Small intestine (tissue), 7 donors: ENCODE measurements at regions not wholly inside any gene's neighbourhood (a gene's known extent, or its start where the extent isn't known, plus 50 kb on each side); places are given as distances from the start of the nearest gene placed in this dataset.

Experiments
- DNase-seq, 2 donors: peaks; one replicate each; pipeline versions ENCODE4 v3.0.0 to v3.0.0-alpha.2; 2013
- FAIRE-seq: peaks from 2 replicates; lab custom pipeline; 2012; peaks lifted over from hg19 to GRCh38; lab: Jason Lieb, UNC
- H3K27ac ChIP-seq, 3 donors: one replicate each; pipeline ENCODE4 v1.5.1; 2013; ENCODE audit warnings: low read length in 2 of 3, mild to moderate bottlenecking in 2 of 3, control low read depth in 1 of 3, inconsistent platforms in 1 of 3, low read depth in 1 of 3, moderate library complexity in 1 of 3
- H3K27me3 ChIP-seq, 3 donors: one replicate each; pipeline ENCODE4 v1.6.1; 2013; ENCODE audit warnings: low read length in 3 of 3, inconsistent platforms in 1 of 3; ENCODE audit not compliant: control insufficient read depth in 3 of 3, insufficient read depth in 3 of 3
- H3K36me3 ChIP-seq, 3 donors: one replicate each; pipeline ENCODE4 v1.6.1; 2013; ENCODE audit warnings: low read length in 3 of 3, inconsistent platforms in 1 of 3, low read depth in 1 of 3, mild to moderate bottlenecking in 1 of 3, moderate library complexity in 1 of 3; ENCODE audit not compliant: control insufficient read depth in 3 of 3, insufficient read depth in 2 of 3
- H3K4me1 ChIP-seq, 3 donors: one replicate each; pipeline ENCODE4 v1.6.1; 2013; ENCODE audit warnings: low read length in 2 of 3, inconsistent platforms in 1 of 3, low read depth in 1 of 3, mild to moderate bottlenecking in 1 of 3, moderate library complexity in 1 of 3; ENCODE audit not compliant: control insufficient read depth in 3 of 3, insufficient read depth in 2 of 3
- H3K4me3 ChIP-seq, 3 donors: one replicate each; pipeline ENCODE4 v1.5.1; 2013; ENCODE audit warnings: low read length in 3 of 3, control low read depth in 1 of 3, inconsistent platforms in 1 of 3, low read depth in 1 of 3, mild to moderate bottlenecking in 1 of 3, moderate library complexity in 1 of 3
- H3K9me3 ChIP-seq, 2 donors: one replicate each; pipeline ENCODE4 v1.6.1; 2013; ENCODE audit warnings: low read depth in 1 of 2, low read length in 1 of 2; ENCODE audit not compliant: control insufficient read depth in 2 of 2, insufficient read depth in 1 of 2
- WGBS, 3 donors: extraction: QIAGEN DNeasy Blood & Tissue Kit; methylation state at CpG; one replicate each; pipeline ENCODE4 v1.1.7; 2013; 5-methylcytosine and 5-hydroxymethylcytosine counted together
- donor health status: healthy with polysubstance abuse.
- donor health status: control.
- donor health status: control.
- donor health status: Bipolar disorder and iron deficiency.
- donor health status: healthy.

DNA sequence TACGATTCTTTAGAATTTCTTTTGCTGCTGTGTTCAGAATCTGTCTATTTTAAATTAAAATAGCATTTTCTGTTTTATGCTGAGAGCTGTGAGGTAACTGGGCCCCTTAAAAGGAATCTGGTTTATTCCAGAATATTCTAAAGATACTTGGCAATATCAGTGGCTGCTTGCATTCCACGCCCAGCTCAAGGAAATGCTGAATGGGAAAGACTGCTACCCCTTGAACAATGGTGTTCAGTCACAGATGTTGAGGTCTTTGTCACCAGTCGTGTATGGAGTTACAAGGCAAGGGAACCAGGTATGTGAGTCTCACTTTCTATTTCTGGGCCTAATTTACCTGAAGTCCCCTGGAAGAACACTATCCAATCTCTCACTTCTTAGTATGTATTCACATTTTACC, 377.9 kb upstream of the CDH7 start:
- FAIRE-seq (no peak), DNase-seq (no peak)
- H3K9me3 ChIP-seq, result no peaks in the 10 kb centered on the region
- no peaks in the 10 kb centered on the region for H3K27me3 ChIP-seq
- WGBS, 3 donors, result 67 to 79% (median 70%) methylated on average over 3 of the region's 3 CpGs
- no peak overlapping the region for H3K4me3 ChIP-seq
- H3K4me1 ChIP-seq, result no peaks in the 10 kb centered on the region
- H3K27ac ChIP-seq, result no peak overlapping the region
- H3K36me3 ChIP-seq, result no peaks in the 10 kb centered on the region

DNA sequence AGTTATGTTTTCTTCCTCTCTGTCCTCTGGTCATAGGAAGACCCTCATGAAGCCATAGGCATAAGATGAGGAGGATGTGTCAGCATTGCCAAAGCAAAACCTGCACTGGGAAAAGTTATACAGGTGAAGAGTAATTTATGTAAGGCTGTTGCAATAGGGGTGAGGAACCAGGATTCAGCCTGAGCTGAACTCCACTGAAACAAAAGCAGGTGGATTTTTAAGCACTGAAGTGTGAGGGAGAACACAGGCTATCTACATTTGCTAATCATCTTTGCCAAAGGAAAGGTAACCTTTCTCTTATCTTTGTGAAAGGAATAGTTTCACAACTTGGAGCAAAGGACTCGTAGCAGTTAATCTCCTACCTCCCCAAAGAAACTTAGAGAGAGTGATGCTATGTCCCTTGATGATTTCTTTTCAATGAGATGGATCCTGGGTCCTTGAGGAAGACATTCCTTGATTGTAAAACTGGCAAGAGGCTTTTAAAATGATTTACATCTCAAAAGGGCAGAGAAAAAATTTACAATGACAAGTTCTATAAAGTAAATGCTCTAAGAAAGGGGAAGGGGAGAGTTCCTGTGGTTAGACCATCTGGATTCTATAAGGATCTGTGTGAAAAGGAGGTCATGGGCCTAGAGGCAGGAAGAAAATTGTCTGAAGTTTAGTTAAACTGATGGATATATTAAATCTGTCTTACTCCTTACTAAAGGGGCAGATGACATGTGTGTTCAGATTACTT, 385.4 kb upstream of the CDH7 start:
- WGBS, 3 donors, result 4 to 12% (median 10%) methylated on average over 1 of the region's 1 CpG
- no peaks in the 10 kb centered on the region for H3K9me3 ChIP-seq
- H3K4me1 ChIP-seq, result no peaks in the 10 kb centered on the region
- no peaks in the 10 kb centered on the region for H3K36me3 ChIP-seq
- no peaks in the 10 kb centered on the region for H3K27me3 ChIP-seq
- FAIRE-seq (no peak), DNase-seq (no peak)
- H3K4me3 ChIP-seq, result no peak overlapping the region
- H3K27ac ChIP-seq, result no peak overlapping the region

DNA sequence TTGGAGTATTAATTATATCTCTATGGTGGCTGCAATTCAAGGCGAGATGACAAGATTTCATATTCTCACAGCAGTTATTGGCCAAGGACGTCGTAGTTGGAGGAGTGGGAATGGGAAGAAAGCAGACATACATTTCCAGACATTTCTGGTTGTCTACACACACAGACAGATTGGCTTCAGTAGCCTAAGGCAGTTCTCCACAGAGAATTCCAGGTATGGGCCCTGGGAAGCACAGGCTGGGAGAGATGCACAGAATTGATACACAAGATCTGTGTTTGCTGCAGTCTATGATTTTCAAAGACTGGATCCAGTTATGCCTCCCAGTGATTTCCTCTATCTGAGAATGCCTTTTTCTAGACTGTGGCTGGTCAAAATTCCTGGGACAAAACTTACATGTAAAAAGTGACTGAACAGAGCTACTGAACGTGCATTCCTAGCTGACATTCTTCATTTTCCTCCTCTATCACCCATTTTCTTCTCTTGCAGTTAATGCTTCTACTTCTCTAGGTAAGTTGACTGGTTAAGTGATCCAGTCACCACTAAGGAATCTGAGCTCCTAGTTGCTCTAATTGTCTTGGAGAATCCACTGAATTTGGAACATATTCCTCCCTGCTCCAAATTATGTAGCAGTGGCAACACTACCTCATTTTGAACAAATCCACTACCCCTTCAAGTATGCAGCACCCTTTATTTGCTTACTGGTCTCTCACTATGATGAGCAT, 386.7 kb upstream of the CDH7 start:
- FAIRE-seq, result no peak
- WGBS, 3 donors, result 44 to 76% (median 69%) methylated on average over 4 of the region's 4 CpGs
- H3K36me3 ChIP-seq, result no peaks in the 10 kb centered on the region

DNA sequence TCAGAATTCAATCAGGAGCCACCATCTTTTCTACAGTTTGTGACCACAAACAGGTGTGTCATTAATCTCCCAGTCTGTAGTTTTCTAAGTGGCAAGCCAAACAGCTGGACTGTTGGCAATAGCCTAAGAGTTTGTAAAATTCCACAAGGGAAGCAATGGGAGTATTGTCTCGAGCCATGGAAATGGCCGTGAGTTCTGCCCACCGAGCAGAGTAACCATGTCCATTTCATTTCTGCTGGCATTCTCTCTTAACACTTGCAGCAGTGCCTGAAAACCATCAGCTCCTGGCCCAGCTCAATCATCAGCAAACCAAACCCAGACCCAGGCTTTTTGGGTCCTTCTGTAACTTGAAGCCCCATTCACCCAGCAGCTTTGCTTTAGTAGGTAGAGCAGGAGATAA, 387.8 kb upstream of the CDH7 start:
- FAIRE-seq (no peak), DNase-seq (no peak)
- Histone ChIP-seq H3K4me1 (no peaks in the 10 kb centered on the region), H3K9me3 (no peaks in the 10 kb centered on the region), H3K4me3 (no peak overlapping the region), H3K27ac (no peak overlapping the region), H3K36me3 (no peaks in the 10 kb centered on the region), H3K27me3 (no peaks in the 10 kb centered on the region)
- 91 to 93% (median 91%) methylated on average over 3 of the region's 3 CpGs for WGBS, 3 donors

More for the DNA sequence above, 386.7 kb upstream of the CDH7 start:
- H3K4me3 ChIP-seq, result no peak overlapping the region
- no peak overlapping the region for H3K27ac ChIP-seq
- no peaks in the 10 kb centered on the region for H3K4me1 ChIP-seq
- no peak for DNase-seq
- no peaks in the 10 kb centered on the region for H3K9me3 ChIP-seq
- H3K27me3 ChIP-seq, result no peaks in the 10 kb centered on the region

DNA sequence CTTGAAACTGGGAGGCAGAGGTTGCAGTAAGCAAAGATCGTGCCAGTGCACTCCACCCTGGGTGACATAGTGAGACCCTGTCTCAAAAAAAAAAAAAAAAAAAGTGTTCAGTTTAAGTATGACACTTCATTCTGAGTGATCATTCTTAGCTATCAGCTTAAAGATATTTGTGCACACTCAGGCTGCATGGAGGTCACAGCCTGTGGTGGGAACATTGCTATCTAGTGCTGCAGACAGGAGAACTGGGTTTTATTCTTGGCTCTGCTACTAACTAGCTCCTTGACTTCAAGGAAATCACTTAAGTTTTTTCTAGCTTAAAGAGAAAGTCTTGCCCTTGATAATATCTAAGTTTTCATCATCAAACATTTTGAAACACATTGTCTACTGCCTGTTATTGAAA, 391.3 kb upstream of the CDH7 start:
- no peak for DNase-seq
- no peaks in the 10 kb centered on the region for H3K36me3 ChIP-seq
- WGBS, 3 donors, result 80 to 94% (median 90%) methylated on average over 1 of the region's 1 CpG
- H3K27ac ChIP-seq, result no peak overlapping the region
- H3K4me1 ChIP-seq, result no peaks in the 10 kb centered on the region
- no peaks in the 10 kb centered on the region for H3K9me3 ChIP-seq
- no peaks in the 10 kb centered on the region for H3K27me3 ChIP-seq
- no peak overlapping the region for H3K4me3 ChIP-seq
- FAIRE-seq, result no peak

DNA sequence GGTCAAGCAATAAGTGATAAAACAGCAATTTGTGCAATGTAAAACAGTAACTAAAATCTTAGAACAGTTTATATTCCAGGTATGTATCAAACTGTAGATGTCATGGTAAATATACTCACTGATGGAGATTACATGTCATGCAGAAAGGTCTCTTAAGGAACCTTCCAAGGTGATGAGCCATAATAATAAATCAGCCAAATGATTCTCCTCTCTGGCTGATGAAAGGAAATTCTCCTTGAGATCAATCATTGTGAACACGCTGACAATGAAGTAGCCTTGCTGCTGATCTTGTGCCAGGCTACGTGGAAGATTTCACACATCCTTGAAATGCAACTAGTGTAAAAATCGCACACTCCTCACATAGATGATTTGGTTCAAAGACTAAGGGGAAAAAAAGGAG, 392.5 kb upstream of the CDH7 start:
- FAIRE-seq (no peak), DNase-seq (no peak)
- H3K4me3 ChIP-seq, result no peak overlapping the region
- H3K27me3 ChIP-seq, result no peaks in the 10 kb centered on the region
- 76 to 81% (median 76%) methylated on average over 3 of the region's 3 CpGs for WGBS, 3 donors
- no peaks in the 10 kb centered on the region for H3K36me3 ChIP-seq
- no peaks in the 10 kb centered on the region for H3K4me1 ChIP-seq
- H3K27ac ChIP-seq, result no peak overlapping the region
- H3K9me3 ChIP-seq, result no peaks in the 10 kb centered on the region

DNA sequence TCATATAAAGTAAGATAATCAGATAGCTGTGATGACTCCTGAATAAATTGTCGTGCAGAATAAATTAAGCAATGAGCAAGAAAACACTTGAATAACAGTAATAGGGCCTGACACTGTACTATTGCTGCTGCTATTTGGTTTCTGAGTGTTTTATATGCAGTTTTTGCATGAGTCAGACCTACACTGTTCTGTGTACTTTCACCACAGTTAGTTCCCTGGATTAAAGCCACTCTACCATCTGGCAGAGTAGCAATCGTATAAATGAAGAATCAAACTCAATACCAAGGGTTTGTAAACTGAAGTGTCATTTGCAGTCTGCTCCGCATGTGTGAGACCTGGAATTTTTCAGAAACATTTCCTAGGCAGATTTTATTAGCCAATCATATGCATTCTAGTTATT, 398.6 kb upstream of the CDH7 start:
- WGBS, 3 donors, result 66 to 70% (median 69%) methylated on average over 3 of the region's 3 CpGs
- H3K4me3 ChIP-seq, result no peak overlapping the region
- no peaks in the 10 kb centered on the region for H3K4me1 ChIP-seq
- no peaks in the 10 kb centered on the region for H3K9me3 ChIP-seq
- H3K36me3 ChIP-seq, result no peaks in the 10 kb centered on the region
- DNase-seq, result no peak
- no peaks in the 10 kb centered on the region for H3K27me3 ChIP-seq
- no peak overlapping the region for H3K27ac ChIP-seq
- FAIRE-seq, result no peak

DNA sequence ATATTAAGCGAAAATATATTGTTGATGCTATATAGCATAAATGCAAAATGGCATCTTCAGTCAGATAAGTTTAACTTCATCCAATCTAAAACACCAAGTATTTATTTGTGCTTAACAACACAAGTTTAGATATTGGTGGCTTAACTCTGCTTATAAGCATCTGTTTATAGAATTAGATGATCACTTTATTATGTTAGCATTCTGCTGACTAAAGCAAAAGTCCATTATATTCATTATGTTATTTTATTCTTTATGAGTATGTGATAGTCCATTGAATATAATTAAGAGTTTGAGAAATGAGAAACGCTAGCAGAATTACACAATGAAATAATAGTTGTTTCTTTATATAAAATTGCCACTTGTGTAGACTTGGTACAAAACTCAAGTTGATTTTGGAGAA, 401.2 kb upstream of the CDH7 start:
- Histone ChIP-seq H3K36me3 (no peaks in the 10 kb centered on the region), H3K4me3 (no peak overlapping the region), H3K4me1 (no peaks in the 10 kb centered on the region), H3K27ac (no peak overlapping the region), H3K9me3 (no peaks in the 10 kb centered on the region), H3K27me3 (no peaks in the 10 kb centered on the region)
- no peak for DNase-seq
- WGBS, 3 donors, result 67 to 83% (median 76%) methylated on average over 2 of the region's 2 CpGs
- no peak for FAIRE-seq
